WERI-Rb-1 (cell line): ENCODE measurements at regions not wholly inside any gene's neighbourhood (a gene's known extent, or its start where the extent isn't known, plus 50 kb on each side); places are given as distances from the start of the nearest gene placed in this dataset.

Experiments used
- DNase-seq: peaks from one replicate; pipeline ENCODE4 v3.0.0-alpha.2; 2020
- H3K27ac ChIP-seq: fragments of 250-450 bp; sonication (Bioruptor Pico); 2 replicates; pipeline ENCODE4 v1.5.1; 2020; ENCODE audit warnings: mild to moderate bottlenecking, moderate library complexity
- H3K27me3 ChIP-seq: fragments of 250-450 bp; sonication (Bioruptor Pico); 2 replicates; pipeline ENCODE4 v1.5.1; 2021; ENCODE audit warnings: mild to moderate bottlenecking, low read depth, moderate library complexity; ENCODE audit not compliant: insufficient read depth, severe bottlenecking
- H3K36me3 ChIP-seq: fragments of 250-450 bp; sonication (Bioruptor Pico); 2 replicates; pipeline ENCODE4 v1.5.1; 2020; ENCODE audit warnings: mild to moderate bottlenecking, moderate library complexity
- H3K4me3 ChIP-seq: 2 replicates; pipeline ENCODE4 v1.5.1; 2011; ENCODE audit warnings: low read depth, mild to moderate bottlenecking, control low read depth, low read length
- H3K9me3 ChIP-seq: fragments of 250-450 bp; sonication (Bioruptor Pico); 2 replicates; pipeline ENCODE4 v1.5.1; 2021; ENCODE audit warnings: mild to moderate bottlenecking, moderate library complexity; ENCODE audit not compliant: severe bottlenecking
- CTCF ChIP-seq: IDR thresholded peaks from 2 replicates; pipeline ENCODE4 v1.5.1; 2011; ENCODE audit warnings: low read depth, mild to moderate bottlenecking, control low read depth, inconsistent platforms, low read length

- Histone ChIP-seq H3K4me3 (no peak overlapping the region), H3K27ac (no peak overlapping the region), H3K27me3 (no peaks in the 10 kb centered on the region), H3K9me3 (no peaks in the 10 kb centered on the region), H3K36me3 (no peaks in the 10 kb centered on the region)
- TF ChIP-seq CTCF = no peak
- DNase-seq = no peak
These were observed 275.4 kb upstream of the OBI1 start for GRCh38 chr13:78934336-78934735.

GRCh38 chr13:78915015-78915414 lies 256.1 kb upstream of the OBI1 start:
- Histone ChIP-seq H3K4me3 (no peak overlapping the region), H3K9me3 (no peaks in the 10 kb centered on the region), H3K27ac (no peak overlapping the region), H3K27me3 (no peaks in the 10 kb centered on the region), H3K36me3 (no peaks in the 10 kb centered on the region)
- no peak for DNase-seq
- TF ChIP-seq CTCF = no peak

- Histone ChIP-seq H3K27ac (no peak overlapping the region), H3K27me3 (no peaks in the 10 kb centered on the region), H3K9me3 (no peaks in the 10 kb centered on the region), H3K36me3 (no peaks in the 10 kb centered on the region), H3K4me3 (no peak overlapping the region)
- no peak for DNase-seq
- TF ChIP-seq CTCF = no peak
These were observed 254.7 kb upstream of the OBI1 start for GRCh38 chr13:78913656-78914055.

- no peaks in the 10 kb centered on the region for H3K36me3 ChIP-seq
- H3K27me3 ChIP-seq = no peaks in the 10 kb centered on the region
- TF ChIP-seq CTCF = no peak
These were observed 251.2 kb upstream of the OBI1 start for GRCh38 chr13:78910147-78910546.

GRCh38 chr13:78909276-78909675 lies 250.3 kb upstream of the OBI1 start:
- H3K27me3 ChIP-seq = no peaks in the 10 kb centered on the region
- no peak overlapping the region for H3K4me3 ChIP-seq
- TF ChIP-seq CTCF = no peak
- H3K36me3 ChIP-seq = no peaks in the 10 kb centered on the region
- H3K9me3 ChIP-seq = no peaks in the 10 kb centered on the region
- DNase-seq = no peak
- H3K27ac ChIP-seq = no peak overlapping the region

More at GRCh38 chr13:78910147-78910546, 251.2 kb upstream of the OBI1 start:
- Histone ChIP-seq H3K4me3 (no peak overlapping the region), H3K9me3 (no peaks in the 10 kb centered on the region), H3K27ac (no peak overlapping the region)
- DNase-seq = no peak

- Histone ChIP-seq H3K9me3 (no peaks in the 10 kb centered on the region), H3K4me3 (no peak overlapping the region), H3K36me3 (no peaks in the 10 kb centered on the region), H3K27me3 (no peaks in the 10 kb centered on the region), H3K27ac (no peak overlapping the region)
- no peak for TF ChIP-seq CTCF
- DNase-seq = no peak
These were observed 248.1 kb upstream of the OBI1 start for GRCh38 chr13:78907006-78907405.
